ENCODE measurements at regions not wholly inside any gene's neighbourhood (a gene's known extent, or its start where the extent isn't known, plus 50 kb on each side); places are given as distances from the start of the nearest gene placed in this dataset.

DNA sequence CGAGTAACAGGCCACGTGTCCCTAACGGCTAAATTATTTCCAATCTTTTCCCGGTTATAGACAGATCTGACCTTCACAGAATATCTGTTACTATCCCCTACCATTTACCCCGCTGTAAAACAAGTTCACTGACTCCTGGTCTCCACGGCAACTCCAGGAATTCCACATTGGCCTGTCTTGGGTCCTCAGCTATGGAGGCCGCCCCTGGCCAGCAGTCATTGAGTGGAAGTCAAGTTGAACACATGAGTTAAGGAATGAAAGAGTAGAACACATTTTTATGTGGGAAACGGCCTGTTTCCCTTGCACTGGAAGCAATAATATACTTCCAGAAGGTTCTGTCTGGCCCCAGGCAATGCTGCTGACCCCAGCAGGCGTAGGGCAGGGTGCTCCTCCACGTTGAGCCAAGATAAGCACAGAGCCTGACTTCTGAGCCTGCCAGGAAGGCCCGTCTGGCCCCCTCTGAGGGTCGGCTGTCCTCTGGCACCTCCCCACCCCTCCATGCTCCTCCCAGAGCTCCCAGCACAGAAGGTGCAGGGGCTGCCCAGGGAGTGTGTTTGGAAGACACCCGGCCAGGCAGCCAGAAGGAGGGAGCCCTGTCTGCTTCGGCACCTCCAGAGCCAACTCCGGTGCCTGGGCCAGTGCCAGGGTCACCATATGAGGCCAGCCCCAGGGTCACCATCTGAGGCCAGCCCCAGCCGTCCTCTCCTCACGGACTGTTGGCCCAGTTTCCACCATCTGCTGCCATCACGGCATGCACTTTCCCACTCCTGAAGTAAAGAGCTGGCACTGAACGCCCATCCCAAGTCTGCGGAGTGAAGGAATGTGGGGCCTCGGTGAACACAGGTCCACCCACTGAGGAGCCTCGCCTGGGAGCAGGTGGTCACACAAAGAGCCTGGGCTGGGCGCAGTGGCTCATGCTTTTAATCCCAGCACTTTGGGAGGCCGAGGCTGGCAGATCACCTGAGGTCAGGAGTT is 813.2 kb downstream of the BRD1 start:
- no peaks in the 10 kb centered on the region for H3K4me1 ChIP-seq (replicated peaks in 1 of 2)
- peak in 3 of 7 donors; percentile 6 to 35 (median 10) for DNase-seq
- H3K9me3 ChIP-seq (replicated peaks in 1 of 3): no peaks in the 10 kb centered on the region
- WGBS, 4 donors: 67 to 81% (median 71%) methylated on average over 13 to 24 of the region's 24 CpGs
- TF ChIP-seq, protein P1, sequence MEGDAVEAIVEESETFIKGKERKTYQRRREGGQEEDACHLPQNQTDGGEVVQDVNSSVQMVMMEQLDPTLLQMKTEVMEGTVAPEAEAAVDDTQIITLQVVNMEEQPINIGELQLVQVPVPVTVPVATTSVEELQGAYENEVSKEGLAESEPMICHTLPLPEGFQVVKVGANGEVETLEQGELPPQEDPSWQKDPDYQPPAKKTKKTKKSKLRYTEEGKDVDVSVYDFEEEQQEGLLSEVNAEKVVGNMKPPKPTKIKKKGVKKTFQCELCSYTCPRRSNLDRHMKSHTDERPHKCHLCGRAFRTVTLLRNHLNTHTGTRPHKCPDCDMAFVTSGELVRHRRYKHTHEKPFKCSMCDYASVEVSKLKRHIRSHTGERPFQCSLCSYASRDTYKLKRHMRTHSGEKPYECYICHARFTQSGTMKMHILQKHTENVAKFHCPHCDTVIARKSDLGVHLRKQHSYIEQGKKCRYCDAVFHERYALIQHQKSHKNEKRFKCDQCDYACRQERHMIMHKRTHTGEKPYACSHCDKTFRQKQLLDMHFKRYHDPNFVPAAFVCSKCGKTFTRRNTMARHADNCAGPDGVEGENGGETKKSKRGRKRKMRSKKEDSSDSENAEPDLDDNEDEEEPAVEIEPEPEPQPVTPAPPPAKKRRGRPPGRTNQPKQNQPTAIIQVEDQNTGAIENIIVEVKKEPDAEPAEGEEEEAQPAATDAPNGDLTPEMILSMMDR (IDR thresholded peaks at IDR 0.05): no peak
- TF ChIP-seq POLR2A (IDR thresholded peaks at IDR 0.05): no peak
- no peak overlapping the region for H3K27ac ChIP-seq
- H3K4me3 ChIP-seq: no peak overlapping the region
- H3K27me3 ChIP-seq: no peaks in the 10 kb centered on the region
- H3K36me3 ChIP-seq (replicated peaks in 1 of 2): no peaks in the 10 kb centered on the region
- intact Hi-C loops (cut with DNase I): no loop called here

DNA sequence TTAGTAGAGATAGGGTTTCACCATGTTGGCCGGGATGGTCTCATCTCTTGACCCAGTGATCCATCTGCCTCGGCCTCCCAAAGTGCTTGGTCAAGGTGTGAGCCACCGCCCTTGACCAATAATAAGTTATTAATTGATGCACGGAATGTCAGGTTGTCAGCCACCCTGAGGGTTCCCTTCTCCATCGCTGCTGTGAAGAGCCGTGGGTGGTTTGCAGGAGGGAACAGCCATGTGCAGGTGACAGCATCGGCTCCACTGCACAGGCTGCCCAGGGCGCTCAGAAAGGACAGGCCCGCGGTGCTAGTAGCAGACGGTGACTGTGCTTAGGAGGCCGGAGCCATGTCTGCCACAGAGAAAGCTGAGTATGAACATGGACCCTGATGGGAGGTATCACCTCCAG is 814.0 kb downstream of the BRD1 start:
- Histone ChIP-seq H3K27ac (no peak overlapping the region), H3K4me3 (no peak overlapping the region), H3K4me1 (replicated peaks in 1 of 2) (no peaks in the 10 kb centered on the region), H3K9me3 (replicated peaks in 1 of 3) (no peaks in the 10 kb centered on the region), H3K36me3 (replicated peaks in 1 of 2) (no peaks in the 10 kb centered on the region), H3K27me3 (no peaks in the 10 kb centered on the region)
- WGBS, 4 donors: 82 to 95% (median 88%) methylated on average over 8 to 12 of the region's 12 CpGs
- DNase-seq: peak in 3 of 7 donors; percentile 2 to 20 (median 4)
- intact Hi-C loops (cut with DNase I): no loop called here
- TF ChIP-seq, protein P1 (IDR thresholded peaks at IDR 0.05): no peak
- TF ChIP-seq POLR2A (IDR thresholded peaks at IDR 0.05): no peak

DNA sequence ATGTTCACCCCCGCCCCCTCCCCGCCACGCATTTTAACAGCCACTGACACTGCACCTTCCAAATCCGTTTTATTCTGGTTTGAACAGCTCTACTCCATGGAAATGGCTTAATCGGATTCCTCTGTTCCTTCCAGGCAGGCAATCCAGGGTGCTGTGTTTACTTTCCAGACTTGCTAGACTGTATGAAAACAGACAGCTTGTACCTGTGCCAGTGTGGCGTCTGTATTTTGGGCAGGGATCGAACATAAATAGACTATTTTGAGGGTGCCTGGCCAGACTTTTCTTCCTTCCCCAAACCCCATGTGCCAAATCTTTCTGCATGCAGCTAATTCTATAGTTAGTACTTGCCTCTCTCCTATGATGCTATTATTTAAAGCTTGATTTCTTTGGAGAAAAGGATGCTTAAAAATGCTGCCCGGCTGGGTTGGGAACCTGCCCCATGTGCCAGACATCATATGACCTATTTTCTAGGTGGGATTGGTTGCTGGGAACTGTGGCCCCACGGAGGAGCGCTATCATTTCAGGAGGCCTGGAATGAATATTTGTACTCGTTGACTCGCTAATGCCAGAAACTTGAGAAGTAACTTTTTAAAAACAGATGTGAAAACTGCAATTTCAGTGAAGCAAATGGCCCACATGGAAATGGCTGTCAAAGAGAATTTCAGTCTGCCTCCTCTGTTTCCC is 814.8 kb downstream of the BRD1 start:
- no peaks in the 10 kb centered on the region for H3K36me3 ChIP-seq (replicated peaks in 1 of 2)
- H3K27ac ChIP-seq: no peak overlapping the region
- intact Hi-C loops (cut with DNase I): no loop called here
- H3K4me3 ChIP-seq: no peak overlapping the region
- H3K4me1 ChIP-seq (replicated peaks in 1 of 2): no peaks in the 10 kb centered on the region
- 66 to 76% (median 70%) methylated on average over 12 of the region's 12 CpGs for WGBS, 4 donors
- H3K9me3 ChIP-seq (replicated peaks in 1 of 3): no peaks in the 10 kb centered on the region
- TF ChIP-seq, protein P1 (IDR thresholded peaks at IDR 0.05): no peak
- TF ChIP-seq POLR2A (IDR thresholded peaks at IDR 0.05): no peak
- H3K27me3 ChIP-seq: no peaks in the 10 kb centered on the region
- DNase-seq: peak in 2 of 7 donors; percentile 2 to 49

Measured in adrenal gland (tissue), 9 donors.